ENCODE measurements at regions not wholly inside any gene's neighbourhood (a gene's known extent, or its start where the extent isn't known, plus 50 kb on each side); places are given as distances from the start of the nearest gene placed in this dataset.
"Not testable (repeated sequence)": the region's sequence is repeated elsewhere in the genome, so short reads cannot be mapped to it uniquely, and the experiment has no call there.

DNA sequence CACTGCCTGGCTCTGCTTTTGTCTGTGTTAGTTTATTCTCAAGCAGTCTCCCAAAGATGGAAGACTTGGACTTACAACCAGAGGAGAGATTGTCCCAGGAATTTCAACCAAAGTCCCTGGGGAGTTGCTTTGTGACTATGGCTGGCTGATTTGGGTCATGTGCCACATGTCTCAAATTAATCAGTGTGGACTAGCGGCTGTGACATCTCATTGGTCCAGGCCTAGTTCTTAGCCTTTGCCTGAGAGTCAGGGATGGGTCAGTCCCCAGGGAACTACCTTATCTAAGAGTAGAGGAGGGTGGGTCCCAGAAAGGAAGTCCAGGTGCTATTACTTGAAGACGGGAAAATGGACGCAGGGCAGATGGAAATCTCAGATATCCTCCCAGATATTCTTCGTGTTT lies 217.1 kb downstream of the ACKR3 start:
- no peaks in the 10 kb centered on the region for H3K9me3 Mint-ChIP-seq
- intact Hi-C loops (cut with DNase I, micrococcal nuclease), result no loop called here
- H3K27me3 Mint-ChIP-seq, result peaks cover 79% of the 10 kb centered on the region
- ATAC-seq (ENCODE audit: poor library complexity) (no peak), DNase-seq (no peak)
- TF ChIP-seq, protein P1, sequence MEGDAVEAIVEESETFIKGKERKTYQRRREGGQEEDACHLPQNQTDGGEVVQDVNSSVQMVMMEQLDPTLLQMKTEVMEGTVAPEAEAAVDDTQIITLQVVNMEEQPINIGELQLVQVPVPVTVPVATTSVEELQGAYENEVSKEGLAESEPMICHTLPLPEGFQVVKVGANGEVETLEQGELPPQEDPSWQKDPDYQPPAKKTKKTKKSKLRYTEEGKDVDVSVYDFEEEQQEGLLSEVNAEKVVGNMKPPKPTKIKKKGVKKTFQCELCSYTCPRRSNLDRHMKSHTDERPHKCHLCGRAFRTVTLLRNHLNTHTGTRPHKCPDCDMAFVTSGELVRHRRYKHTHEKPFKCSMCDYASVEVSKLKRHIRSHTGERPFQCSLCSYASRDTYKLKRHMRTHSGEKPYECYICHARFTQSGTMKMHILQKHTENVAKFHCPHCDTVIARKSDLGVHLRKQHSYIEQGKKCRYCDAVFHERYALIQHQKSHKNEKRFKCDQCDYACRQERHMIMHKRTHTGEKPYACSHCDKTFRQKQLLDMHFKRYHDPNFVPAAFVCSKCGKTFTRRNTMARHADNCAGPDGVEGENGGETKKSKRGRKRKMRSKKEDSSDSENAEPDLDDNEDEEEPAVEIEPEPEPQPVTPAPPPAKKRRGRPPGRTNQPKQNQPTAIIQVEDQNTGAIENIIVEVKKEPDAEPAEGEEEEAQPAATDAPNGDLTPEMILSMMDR (IDR thresholded peaks at IDR 0.05), result no peak
- H3K36me3 Mint-ChIP-seq (ENCODE audit: low read depth), result no peaks in the 10 kb centered on the region
- no peak overlapping the region for H3K4me3 Mint-ChIP-seq
- CTCF ChIA-PET, result no interaction called here
- Histone ChIP-seq H3K27ac (ENCODE audit: low read depth in 1 of 2, low read length in 2 of 2) (no peak overlapping the region), H3K9me3 (ENCODE audit: control insufficient read depth in 1 of 2, insufficient read depth in 1 of 2, low read length in 2 of 2) (peaks cover 0 to 3% of the 10 kb centered on the region in 2 experiments), H3K4me3 (ENCODE audit: low read length) (no peak overlapping the region), H3K4me1 (ENCODE audit: insufficient read depth, low read length) (no peaks in the 10 kb centered on the region), H3K27me3 (ENCODE audit: control insufficient read depth in 1 of 2, insufficient read depth in 2 of 2, low read length in 2 of 2) (peaks cover 10 to 13% of the 10 kb centered on the region in 2 experiments), H3K36me3 (ENCODE audit: insufficient read depth, low read length) (no peaks in the 10 kb centered on the region)
- POLR2A ChIA-PET, result no interaction called here
- H3K27ac Mint-ChIP-seq, result no peak overlapping the region
- no peaks in the 10 kb centered on the region for H3K4me1 Mint-ChIP-seq (ENCODE audit: low read depth)

DNA sequence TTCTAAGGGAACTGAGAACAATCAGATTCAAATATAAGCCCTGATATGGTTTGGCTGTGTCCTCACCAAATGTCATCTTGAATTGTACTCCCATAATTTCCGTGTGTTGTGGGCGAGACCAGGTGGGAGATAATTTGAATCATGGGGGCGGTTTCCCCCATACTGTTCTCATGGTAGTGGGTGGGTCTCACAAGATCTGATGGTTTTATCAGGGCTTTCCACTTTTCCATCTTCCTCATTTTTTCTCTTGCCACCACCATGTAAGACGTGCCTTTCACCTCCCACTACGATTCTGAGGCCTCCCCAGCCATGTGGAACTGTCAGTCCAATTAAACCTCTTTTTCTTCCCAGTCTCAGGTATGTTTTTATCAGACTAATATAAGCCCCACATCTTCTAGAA lies 217.8 kb downstream of the ACKR3 start:
- H3K4me3 Mint-ChIP-seq; H3K4me3 ChIP-seq (ENCODE audit: low read length); ATAC-seq (ENCODE audit: poor library complexity); H3K4me1 ChIP-seq (ENCODE audit: insufficient read depth, low read length); POLR2A ChIA-PET; CTCF ChIA-PET; H3K27ac Mint-ChIP-seq; H3K27ac ChIP-seq (ENCODE audit: low read depth in 1 of 2, low read length in 2 of 2); intact Hi-C loops (cut with DNase I, micrococcal nuclease); H3K9me3 Mint-ChIP-seq; H3K36me3 Mint-ChIP-seq (ENCODE audit: low read depth); H3K36me3 ChIP-seq (ENCODE audit: insufficient read depth, low read length); H3K9me3 ChIP-seq (ENCODE audit: control insufficient read depth in 1 of 2, insufficient read depth in 1 of 2, low read length in 2 of 2); DNase-seq; H3K4me1 Mint-ChIP-seq (ENCODE audit: low read depth): not testable (repeated sequence)
- H3K27me3 ChIP-seq (ENCODE audit: control insufficient read depth in 1 of 2, insufficient read depth in 2 of 2, low read length in 2 of 2), result peaks cover 8 to 13% of the 10 kb centered on the region in 2 experiments
- peaks cover 72% of the 10 kb centered on the region for H3K27me3 Mint-ChIP-seq

DNA sequence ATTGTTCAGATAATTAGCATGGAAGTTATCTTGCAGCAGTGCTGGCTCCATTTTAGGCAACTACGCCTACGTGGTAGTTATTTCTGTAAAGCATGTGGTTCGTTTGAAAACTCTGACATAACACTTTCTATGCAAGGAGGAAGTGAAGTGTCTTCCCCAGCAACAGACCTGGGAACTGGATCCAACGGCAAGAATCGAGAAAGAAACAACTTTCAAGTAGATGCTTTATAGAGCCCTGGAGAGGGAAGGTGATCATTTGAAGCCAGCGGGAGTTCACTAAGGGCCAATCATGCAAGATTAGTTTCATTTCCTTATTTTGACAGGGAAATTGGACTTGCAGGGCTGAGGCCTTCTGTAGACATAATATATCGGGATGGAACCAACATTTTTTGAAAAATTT lies 218.3 kb downstream of the ACKR3 start:
- Histone ChIP-seq H3K9me3 (ENCODE audit: control insufficient read depth in 1 of 2, insufficient read depth in 1 of 2, low read length in 2 of 2) (peaks cover 0 to 3% of the 10 kb centered on the region in 2 experiments), H3K36me3 (ENCODE audit: insufficient read depth, low read length) (no peaks in the 10 kb centered on the region), H3K27ac (ENCODE audit: low read depth in 1 of 2, low read length in 2 of 2) (no peak overlapping the region), H3K27me3 (ENCODE audit: control insufficient read depth in 1 of 2, insufficient read depth in 2 of 2, low read length in 2 of 2) (peaks cover 6 to 13% of the 10 kb centered on the region in 2 experiments), H3K4me1 (ENCODE audit: insufficient read depth, low read length) (no peaks in the 10 kb centered on the region), H3K4me3 (ENCODE audit: low read length) (no peak overlapping the region)
- ATAC-seq (ENCODE audit: poor library complexity) (no peak), DNase-seq (peak in 3 of 14 experiments; percentile 13 to 47 (median 30))
- H3K4me1 Mint-ChIP-seq (ENCODE audit: low read depth), result no peaks in the 10 kb centered on the region
- H3K9me3 Mint-ChIP-seq, result no peaks in the 10 kb centered on the region
- no peaks in the 10 kb centered on the region for H3K36me3 Mint-ChIP-seq (ENCODE audit: low read depth)
- TF ChIP-seq, protein P1 (IDR thresholded peaks at IDR 0.05), result no peak
- H3K27me3 Mint-ChIP-seq, result peaks cover 70% of the 10 kb centered on the region
- no peak overlapping the region for H3K27ac Mint-ChIP-seq
- intact Hi-C loops (cut with DNase I, micrococcal nuclease), result no loop called here
- ChIA-PET CTCF (no interaction called here), POLR2A (no interaction called here)
- no peak overlapping the region for H3K4me3 Mint-ChIP-seq

DNA sequence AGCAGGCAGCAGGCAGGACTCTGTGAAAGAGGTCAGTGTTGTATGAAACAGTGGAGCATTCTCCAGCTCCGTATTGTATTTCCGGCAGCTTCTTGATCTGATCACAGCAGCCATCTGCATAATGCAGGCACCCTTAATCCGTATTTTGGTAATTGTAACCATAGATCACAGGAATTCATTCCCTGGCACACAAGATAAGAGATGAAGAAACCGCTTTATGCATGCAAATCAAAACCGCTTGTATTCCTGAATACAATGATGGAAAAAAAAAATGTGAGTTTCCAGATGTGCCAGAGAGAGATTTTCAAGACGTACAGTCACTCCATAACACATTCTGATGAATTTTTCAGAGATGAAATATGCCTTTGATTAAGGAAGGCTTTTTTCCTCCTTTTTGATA lies 221.3 kb downstream of the ACKR3 start:
- no peaks in the 10 kb centered on the region for H3K36me3 ChIP-seq (ENCODE audit: insufficient read depth, low read length)
- H3K27me3 ChIP-seq (ENCODE audit: control insufficient read depth in 1 of 2, insufficient read depth in 2 of 2, low read length in 2 of 2), result peaks cover 6 to 9% of the 10 kb centered on the region in 2 experiments
- no peaks in the 10 kb centered on the region for H3K4me1 ChIP-seq (ENCODE audit: insufficient read depth, low read length)
- no peaks in the 10 kb centered on the region for H3K36me3 Mint-ChIP-seq (ENCODE audit: low read depth)
- H3K4me3 Mint-ChIP-seq, result no peak overlapping the region
- H3K27ac ChIP-seq (ENCODE audit: low read depth in 1 of 2, low read length in 2 of 2), result no peak overlapping the region
- no peak for ATAC-seq (ENCODE audit: poor library complexity)
- ChIA-PET CTCF (no interaction called here), POLR2A (no interaction called here)
- peaks cover 0 to 11% of the 10 kb centered on the region in 2 experiments for H3K9me3 ChIP-seq (ENCODE audit: control insufficient read depth in 1 of 2, insufficient read depth in 1 of 2, low read length in 2 of 2)
- no peaks in the 10 kb centered on the region for H3K4me1 Mint-ChIP-seq (ENCODE audit: low read depth)
- TF ChIP-seq, protein P1 (IDR thresholded peaks at IDR 0.05), result no peak
- H3K4me3 ChIP-seq (ENCODE audit: low read length), result no peak overlapping the region
- intact Hi-C loops (cut with DNase I, micrococcal nuclease), result no loop called here
- H3K27me3 Mint-ChIP-seq, result peaks cover 53% of the 10 kb centered on the region
- DNase-seq, result no peak
- no peaks in the 10 kb centered on the region for H3K9me3 Mint-ChIP-seq
- H3K27ac Mint-ChIP-seq, result no peak overlapping the region

Data from CD4-positive, alpha-beta T cell (primary cell).